HG03196 (cell line): ENCODE measurements at regions not wholly inside any gene's neighbourhood (a gene's known extent, or its start where the extent isn't known, plus 50 kb on each side); places are given as distances from the start of the nearest gene placed in this dataset.
A peak's percentile ranks its signal among the peaks of the same experiment; 100 is the strongest.
"Not testable (repeated sequence)": the region's sequence is repeated elsewhere in the genome, so short reads cannot be mapped to it uniquely, and the experiment has no call there.

Source experiments
- ATAC-seq: cut with Tn5 transposase; IDR thresholded peaks from one replicate; pipeline ENCODE4 v1.9.1; 2021; ENCODE audit not compliant: unreplicated experiment

- ATAC-seq: no peak
Measured at GRCh38 chr13:44887515-44887914, 101.8 kb downstream of the NUFIP1 start.

GRCh38 chr13:44884076-44884729 is 105.1 kb downstream of the NUFIP1 start:
- ATAC-seq: no peak

- ATAC-seq: no peak
Measured at GRCh38 chr13:44879452-44880058, 109.7 kb downstream of the NUFIP1 start.

- no peak for ATAC-seq
Measured at GRCh38 chr13:44876782-44877324, 112.4 kb downstream of the NUFIP1 start.

GRCh38 chr13:44874886-44875630 is 114.2 kb downstream of the NUFIP1 start:
- no peak for ATAC-seq

GRCh38 chr13:44874176-44874575 is 115.1 kb downstream of the NUFIP1 start:
- no peak for ATAC-seq

GRCh38 chr13:44873461-44873860 is 115.8 kb downstream of the NUFIP1 start:
- ATAC-seq: no peak

- ATAC-seq: no peak
Measured at GRCh38 chr13:44872751-44873150, 116.5 kb downstream of the NUFIP1 start.

- ATAC-seq: no peak
Measured at GRCh38 chr13:44870456-44870929, 118.8 kb downstream of the NUFIP1 start.

- no peak for ATAC-seq
Measured at GRCh38 chr13:44869167-44869566, 120.1 kb downstream of the NUFIP1 start.

- ATAC-seq: peak; percentile 70
Measured at GRCh38 chr13:44868397-44868796, 120.9 kb downstream of the NUFIP1 start.

GRCh38 chr13:44867825-44868224 is 121.4 kb downstream of the NUFIP1 start:
- no peak for ATAC-seq

- no peak for ATAC-seq
Measured at GRCh38 chr13:44866411-44866911, 122.8 kb downstream of the NUFIP1 start.

- ATAC-seq: no peak
Measured at GRCh38 chr13:44865722-44866410, 123.4 kb downstream of the NUFIP1 start.

GRCh38 chr13:44863641-44864040 is 125.6 kb downstream of the NUFIP1 start:
- ATAC-seq: not testable (repeated sequence)

- ATAC-seq: no peak
Measured at GRCh38 chr13:44860454-44860853, 128.8 kb downstream of the NUFIP1 start.

- ATAC-seq: no peak
Measured at GRCh38 chr13:44857736-44858135, 131.5 kb downstream of the NUFIP1 start.

GRCh38 chr13:44857061-44857460 is 132.2 kb downstream of the NUFIP1 start:
- no peak for ATAC-seq

- no peak for ATAC-seq
Measured at GRCh38 chr13:44855860-44856259, 133.4 kb downstream of the NUFIP1 start.

- ATAC-seq: no peak
Measured at GRCh38 chr13:44854313-44855060, 134.8 kb downstream of the NUFIP1 start.
